ENCODE measurements at regions not wholly inside any gene's neighbourhood (a gene's known extent, or its start where the extent isn't known, plus 50 kb on each side); places are given as distances from the start of the nearest gene placed in this dataset.

- H2BK5ac ChIP-seq (ENCODE audit: low read depth, low read length, poor library complexity, severe bottlenecking): no peak overlapping the region
- no peak overlapping the region for H3K9ac ChIP-seq (ENCODE audit: low read length)
- no peak overlapping the region for H2BK15ac ChIP-seq (ENCODE audit: low read depth, poor library complexity, severe bottlenecking)
- H3K79me1 ChIP-seq (replicated peaks; ENCODE audit: low read length, poor library complexity, severe bottlenecking): no peaks in the 10 kb centered on the region
- no peak overlapping the region for H3K4me3 ChIP-seq (ENCODE audit: insufficient read depth in 1 of 2, low read depth in 1 of 2, low read length in 2 of 2)
- H3K14ac ChIP-seq (ENCODE audit: low read length in 2 of 2): no peak overlapping the region
- H3K27ac ChIP-seq (ENCODE audit: low read length, poor library complexity, severe bottlenecking): no peak overlapping the region
- no peak overlapping the region for H3K4me2 ChIP-seq (ENCODE audit: low read length, poor library complexity, severe bottlenecking)
- H3K27me3 ChIP-seq (ENCODE audit: control insufficient read depth in 1 of 2, insufficient read depth in 1 of 2, low read length in 2 of 2): no peaks in the 10 kb centered on the region
- H3K18ac ChIP-seq (ENCODE audit: low read depth in 1 of 2, low read length in 2 of 2): no peak overlapping the region
- H4K91ac ChIP-seq (ENCODE audit: low read length): no peak overlapping the region
- WGBS: no CpG with 5 or more reads among the region's 1 CpG
- no peak overlapping the region for H2AFZ ChIP-seq (ENCODE audit: low read depth, low read length)
- H2BK120ac ChIP-seq (ENCODE audit: low read depth, low read length): no peak overlapping the region
- H3K9me3 ChIP-seq (ENCODE audit: control insufficient read depth, low read length): peaks cover 37% of the 10 kb centered on the region
- no peak overlapping the region for H4K8ac ChIP-seq (ENCODE audit: low read length)
- H2AK5ac ChIP-seq (ENCODE audit: low read length, severe bottlenecking): no peak overlapping the region
- no peaks in the 10 kb centered on the region for H3K36me3 ChIP-seq (ENCODE audit: control insufficient read depth in 1 of 2, insufficient read depth in 2 of 2, low read depth in 1 of 2, low read length in 2 of 2)
- no peak overlapping the region for H3K23ac ChIP-seq (ENCODE audit: low read length in 2 of 2)
- no peaks in the 10 kb centered on the region for H3K4me1 ChIP-seq (ENCODE audit: control insufficient read depth, insufficient read depth, low read depth, low read length)
- H3K4ac ChIP-seq (ENCODE audit: low read depth in 1 of 2, low read length in 2 of 2): no peak overlapping the region
- no peak overlapping the region for H2BK12ac ChIP-seq (ENCODE audit: low read length in 2 of 2)
- DNase-seq: no peak
These were observed 521.3 kb upstream of the CHORDC1 start for GRCh38 chr11:90744169-90744568.

DNA sequence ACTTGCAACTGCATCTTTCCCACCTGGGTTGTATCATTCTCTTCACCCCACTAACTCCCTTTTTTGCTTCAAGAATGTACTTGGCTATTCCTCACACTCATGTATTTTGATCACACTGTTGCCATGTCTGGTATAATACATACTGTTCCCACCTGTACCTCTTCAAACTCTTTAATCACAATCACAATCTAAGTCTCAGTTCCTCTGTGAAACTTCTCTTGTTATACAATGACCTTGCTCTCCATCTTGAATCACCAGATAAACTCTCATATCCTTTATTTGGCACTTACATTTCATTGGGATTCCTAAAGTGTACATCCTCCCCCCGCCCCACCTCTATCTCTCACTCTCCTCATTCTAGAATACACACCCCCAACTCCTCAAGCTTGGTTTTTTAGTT lies 516.0 kb upstream of the CHORDC1 start:
- Histone ChIP-seq H3K27ac (ENCODE audit: low read length, poor library complexity, severe bottlenecking) (no peak overlapping the region), H2BK5ac (ENCODE audit: low read depth, low read length, poor library complexity, severe bottlenecking) (no peak overlapping the region), H3K27me3 (ENCODE audit: control insufficient read depth in 1 of 2, insufficient read depth in 1 of 2, low read length in 2 of 2) (no peaks in the 10 kb centered on the region), H2BK15ac (ENCODE audit: low read depth, poor library complexity, severe bottlenecking) (no peak overlapping the region), H3K79me1 (replicated peaks; ENCODE audit: low read length, poor library complexity, severe bottlenecking) (no peaks in the 10 kb centered on the region), H2BK12ac (ENCODE audit: low read length in 2 of 2) (no peak overlapping the region), H2AK5ac (ENCODE audit: low read length, severe bottlenecking) (no peak overlapping the region), H3K4me2 (ENCODE audit: low read length, poor library complexity, severe bottlenecking) (no peak overlapping the region), H2BK120ac (ENCODE audit: low read depth, low read length) (no peak overlapping the region), H2AFZ (ENCODE audit: low read depth, low read length) (no peak overlapping the region), H4K8ac (ENCODE audit: low read length) (no peak overlapping the region), H3K36me3 (ENCODE audit: control insufficient read depth in 1 of 2, insufficient read depth in 2 of 2, low read depth in 1 of 2, low read length in 2 of 2) (no peaks in the 10 kb centered on the region), H3K14ac (ENCODE audit: low read length in 2 of 2) (no peak overlapping the region), H3K23ac (ENCODE audit: low read length in 2 of 2) (no peak overlapping the region), H3K4me3 (ENCODE audit: insufficient read depth in 1 of 2, low read depth in 1 of 2, low read length in 2 of 2) (no peak overlapping the region), H3K9ac (ENCODE audit: low read length) (no peak overlapping the region), H3K4me1 (ENCODE audit: control insufficient read depth, insufficient read depth, low read depth, low read length) (no peaks in the 10 kb centered on the region), H3K9me3 (ENCODE audit: control insufficient read depth, low read length) (peaks cover 15% of the 10 kb centered on the region), H3K18ac (ENCODE audit: low read depth in 1 of 2, low read length in 2 of 2) (no peak overlapping the region), H4K91ac (ENCODE audit: low read length) (no peak overlapping the region), H3K4ac (ENCODE audit: low read depth in 1 of 2, low read length in 2 of 2) (no peak overlapping the region)
- no peak for DNase-seq
- WGBS: no CpG with 5 or more reads among the region's 1 CpG

DNA sequence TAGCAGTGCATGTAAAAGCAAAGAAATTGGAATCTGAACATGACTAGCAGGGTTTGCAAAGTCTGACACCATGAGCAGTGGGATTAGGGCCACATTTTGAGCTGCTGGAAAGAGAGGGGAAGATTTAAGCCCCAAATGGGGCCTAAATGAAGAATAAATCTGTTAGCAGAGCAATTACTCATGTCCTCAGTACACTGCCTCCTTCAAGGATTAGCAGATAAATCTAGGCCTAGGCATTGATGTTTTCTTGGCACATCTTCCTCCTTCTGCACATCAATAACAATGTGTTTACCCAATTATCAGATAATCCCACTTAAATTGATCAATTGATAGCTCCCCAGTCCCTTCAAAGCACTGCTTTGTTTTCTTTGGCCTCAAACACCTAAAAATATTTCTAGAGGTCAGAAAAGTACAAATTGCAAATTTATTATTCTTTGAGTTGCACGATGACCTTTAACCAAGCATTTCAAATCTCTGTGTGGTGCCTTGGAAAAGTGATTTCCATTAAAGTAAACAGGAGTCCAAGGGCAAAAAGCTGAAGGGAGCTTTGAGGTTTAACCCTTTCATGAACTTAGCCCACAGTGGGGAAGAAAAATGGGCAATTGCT lies 514.7 kb upstream of the CHORDC1 start:
- Histone ChIP-seq H3K27me3 (ENCODE audit: control insufficient read depth in 1 of 2, insufficient read depth in 1 of 2, low read length in 2 of 2) (no peaks in the 10 kb centered on the region), H3K9ac (ENCODE audit: low read length) (no peak overlapping the region), H2BK120ac (ENCODE audit: low read depth, low read length) (no peak overlapping the region), H2BK15ac (ENCODE audit: low read depth, poor library complexity, severe bottlenecking) (no peak overlapping the region), H3K14ac (ENCODE audit: low read length in 2 of 2) (no peak overlapping the region), H3K4me2 (ENCODE audit: low read length, poor library complexity, severe bottlenecking) (no peak overlapping the region), H4K8ac (ENCODE audit: low read length) (no peak overlapping the region), H3K79me1 (replicated peaks; ENCODE audit: low read length, poor library complexity, severe bottlenecking) (no peaks in the 10 kb centered on the region), H3K4me3 (ENCODE audit: insufficient read depth in 1 of 2, low read depth in 1 of 2, low read length in 2 of 2) (no peak overlapping the region), H3K36me3 (ENCODE audit: control insufficient read depth in 1 of 2, insufficient read depth in 2 of 2, low read depth in 1 of 2, low read length in 2 of 2) (no peaks in the 10 kb centered on the region), H3K4me1 (ENCODE audit: control insufficient read depth, insufficient read depth, low read depth, low read length) (no peaks in the 10 kb centered on the region), H3K18ac (ENCODE audit: low read depth in 1 of 2, low read length in 2 of 2) (no peak overlapping the region), H2BK12ac (ENCODE audit: low read length in 2 of 2) (no peak overlapping the region), H3K23ac (ENCODE audit: low read length in 2 of 2) (no peak overlapping the region), H3K9me3 (ENCODE audit: control insufficient read depth, low read length) (peaks cover 15% of the 10 kb centered on the region), H4K91ac (ENCODE audit: low read length) (no peak overlapping the region), H3K4ac (ENCODE audit: low read depth in 1 of 2, low read length in 2 of 2) (no peak overlapping the region), H2BK5ac (ENCODE audit: low read depth, low read length, poor library complexity, severe bottlenecking) (no peak overlapping the region), H2AK5ac (ENCODE audit: low read length, severe bottlenecking) (no peak overlapping the region), H3K27ac (ENCODE audit: low read length, poor library complexity, severe bottlenecking) (no peak overlapping the region), H2AFZ (ENCODE audit: low read depth, low read length) (no peak overlapping the region)
- 20% methylated on average over 1 of the region's 1 CpG for WGBS
- DNase-seq: no peak

GRCh38 chr11:90732486-90732885 lies 509.6 kb upstream of the CHORDC1 start:
- Histone ChIP-seq H3K36me3 (ENCODE audit: control insufficient read depth in 1 of 2, insufficient read depth in 2 of 2, low read depth in 1 of 2, low read length in 2 of 2) (no peaks in the 10 kb centered on the region), H3K4me1 (ENCODE audit: control insufficient read depth, insufficient read depth, low read depth, low read length) (no peaks in the 10 kb centered on the region), H4K8ac (ENCODE audit: low read length) (no peak overlapping the region), H2BK12ac (ENCODE audit: low read length in 2 of 2) (no peak overlapping the region), H3K14ac (ENCODE audit: low read length in 2 of 2) (no peak overlapping the region), H3K27ac (ENCODE audit: low read length, poor library complexity, severe bottlenecking) (no peak overlapping the region), H3K4ac (ENCODE audit: low read depth in 1 of 2, low read length in 2 of 2) (no peak overlapping the region), H3K23ac (ENCODE audit: low read length in 2 of 2) (no peak overlapping the region), H3K9me3 (ENCODE audit: control insufficient read depth, low read length) (peaks cover 13% of the 10 kb centered on the region), H3K4me2 (ENCODE audit: low read length, poor library complexity, severe bottlenecking) (no peak overlapping the region), H2AFZ (ENCODE audit: low read depth, low read length) (no peak overlapping the region), H3K18ac (ENCODE audit: low read depth in 1 of 2, low read length in 2 of 2) (no peak overlapping the region), H2BK15ac (ENCODE audit: low read depth, poor library complexity, severe bottlenecking) (no peak overlapping the region), H2BK5ac (ENCODE audit: low read depth, low read length, poor library complexity, severe bottlenecking) (no peak overlapping the region), H2AK5ac (ENCODE audit: low read length, severe bottlenecking) (no peak overlapping the region), H2BK120ac (ENCODE audit: low read depth, low read length) (no peak overlapping the region), H4K91ac (ENCODE audit: low read length) (no peak overlapping the region), H3K4me3 (ENCODE audit: insufficient read depth in 1 of 2, low read depth in 1 of 2, low read length in 2 of 2) (no peak overlapping the region), H3K79me1 (replicated peaks; ENCODE audit: low read length, poor library complexity, severe bottlenecking) (no peaks in the 10 kb centered on the region), H3K27me3 (ENCODE audit: control insufficient read depth in 1 of 2, insufficient read depth in 1 of 2, low read length in 2 of 2) (no peaks in the 10 kb centered on the region), H3K9ac (ENCODE audit: low read length) (no peak overlapping the region)
- WGBS: 70% methylated on average over 2 of the region's 2 CpGs
- no peak for DNase-seq

All from mesenchymal stem cell (in vitro differentiated cells and primary cell).